Fibroblast of mammary gland (primary cell): ENCODE measurements at regions not wholly inside any gene's neighbourhood (a gene's known extent, or its start where the extent isn't known, plus 50 kb on each side); places are given as distances from the start of the nearest gene placed in this dataset.

Experiments
- DNase-seq: peaks from one replicate; pipeline ENCODE4 v3.0.0-alpha.2; 2010; ENCODE audit warnings: low read depth
- H3K4me3 ChIP-seq: 2 replicates; pipeline ENCODE4 v1.5.1; 2011; ENCODE audit warnings: low read depth, mild to moderate bottlenecking, low read length, moderate library complexity; ENCODE audit not compliant: control insufficient read depth
- CTCF ChIP-seq: conservative IDR thresholded peaks from 2 replicates; pipeline ENCODE4 v1.5.1; 2011; ENCODE audit warnings: low read depth, low read length, inconsistent platforms; ENCODE audit not compliant: control insufficient read depth, insufficient read depth

GRCh38 chr14:66432334-66432733, 53.8 kb upstream of the CCDC196 start:
- no peak overlapping the region for H3K4me3 ChIP-seq
- TF ChIP-seq CTCF, result no peak
- DNase-seq, result no peak

- no peak for TF ChIP-seq CTCF
- no peak for DNase-seq
- H3K4me3 ChIP-seq, result no peak overlapping the region
Observed at GRCh38 chr14:66434464-66434863, 51.7 kb upstream of the CCDC196 start.

DNA sequence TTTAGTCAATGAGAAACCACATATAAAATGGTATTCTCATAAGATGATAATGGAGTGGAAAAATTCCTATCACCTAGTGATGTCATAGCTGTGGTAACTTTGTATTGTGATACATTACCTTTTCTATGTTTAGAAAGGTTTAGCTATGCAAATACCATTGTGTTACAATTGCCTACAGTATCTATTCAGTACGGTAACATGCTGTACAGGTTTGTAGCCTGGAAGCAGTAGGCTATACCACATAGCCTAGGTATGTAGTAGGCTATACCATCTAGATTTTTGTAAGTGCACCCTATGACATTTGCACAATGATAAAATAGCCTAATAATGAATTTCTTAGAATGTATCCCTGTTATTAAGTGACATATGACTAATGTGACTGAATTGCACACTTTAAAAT, 50.5 kb upstream of the CCDC196 start:
- no peak overlapping the region for H3K4me3 ChIP-seq
- no peak for DNase-seq
- no peak for TF ChIP-seq CTCF
